IPS-20b (cell line): ENCODE measurements at regions not wholly inside any gene's neighbourhood (a gene's known extent, or its start where the extent isn't known, plus 50 kb on each side); places are given as distances from the start of the nearest gene placed in this dataset.

ENCODE experiments used
- H3K27ac ChIP-seq: one replicate; pipeline ENCODE4 v1.5.1; 2013; ENCODE audit warnings: low read length
- H3K27me3 ChIP-seq: 2 replicates; pipeline ENCODE4 v1.6.1; 2013; ENCODE audit warnings: mild to moderate bottlenecking, low read length, inconsistent platforms; ENCODE audit not compliant: insufficient read depth
- H3K36me3 ChIP-seq: 2 replicates; pipeline ENCODE4 v1.6.1; 2013; ENCODE audit warnings: low read depth, mild to moderate bottlenecking, inconsistent platforms, low read length, moderate library complexity; ENCODE audit not compliant: insufficient read depth
- H3K4me1 ChIP-seq: 2 replicates; pipeline ENCODE4 v1.6.1; 2013; ENCODE audit warnings: mild to moderate bottlenecking, control low read depth, inconsistent platforms, low read length, moderate library complexity; ENCODE audit not compliant: insufficient read depth
- H3K4me3 ChIP-seq: 2 replicates; pipeline ENCODE4 v1.5.1; 2013; ENCODE audit warnings: mild to moderate bottlenecking, low read length, inconsistent platforms
- H3K9ac ChIP-seq: 2 replicates; pipeline ENCODE4 v1.6.1; 2013; ENCODE audit warnings: low read depth, mild to moderate bottlenecking, inconsistent platforms, low read length, moderate library complexity
- H3K9me3 ChIP-seq: 2 replicates; pipeline ENCODE4 v1.6.1; 2013; ENCODE audit warnings: mild to moderate bottlenecking, low read depth, low read length, inconsistent platforms; ENCODE audit not compliant: insufficient read depth

DNA sequence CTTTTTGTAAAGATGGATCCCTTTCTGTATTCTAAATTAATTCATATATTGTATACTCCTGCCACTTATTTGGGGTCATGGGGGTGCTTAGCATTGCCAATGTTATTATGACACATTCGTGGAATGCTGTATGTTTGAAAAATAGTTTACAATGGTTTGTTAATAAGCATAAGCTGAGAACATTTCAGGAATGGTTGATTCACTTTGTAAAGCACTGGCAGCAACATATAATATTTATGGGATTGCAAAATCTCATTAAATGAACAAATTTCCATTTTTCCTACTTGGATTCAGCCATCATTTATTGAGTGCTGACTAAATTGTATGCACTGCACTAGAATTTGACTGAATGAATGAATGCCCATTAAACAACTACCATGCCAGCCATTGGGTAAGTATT, 215.2 kb upstream of the KLF4 start:
- H3K9ac ChIP-seq = no peak overlapping the region
- no peaks in the 10 kb centered on the region for H3K4me1 ChIP-seq
- no peak overlapping the region for H3K27ac ChIP-seq

GRCh38 chr9:107703651-107704050, 214.1 kb upstream of the KLF4 start:
- H3K4me1 ChIP-seq = no peaks in the 10 kb centered on the region
- H3K9me3 ChIP-seq = no peaks in the 10 kb centered on the region
- no peaks in the 10 kb centered on the region for H3K27me3 ChIP-seq
- H3K4me3 ChIP-seq = no peak overlapping the region
- H3K36me3 ChIP-seq = no peaks in the 10 kb centered on the region
- H3K9ac ChIP-seq = no peak overlapping the region
- H3K27ac ChIP-seq = no peak overlapping the region

More for the DNA sequence above, 215.2 kb upstream of the KLF4 start:
- no peaks in the 10 kb centered on the region for H3K27me3 ChIP-seq
- H3K4me3 ChIP-seq = no peak overlapping the region
- no peaks in the 10 kb centered on the region for H3K36me3 ChIP-seq
- no peaks in the 10 kb centered on the region for H3K9me3 ChIP-seq

DNA sequence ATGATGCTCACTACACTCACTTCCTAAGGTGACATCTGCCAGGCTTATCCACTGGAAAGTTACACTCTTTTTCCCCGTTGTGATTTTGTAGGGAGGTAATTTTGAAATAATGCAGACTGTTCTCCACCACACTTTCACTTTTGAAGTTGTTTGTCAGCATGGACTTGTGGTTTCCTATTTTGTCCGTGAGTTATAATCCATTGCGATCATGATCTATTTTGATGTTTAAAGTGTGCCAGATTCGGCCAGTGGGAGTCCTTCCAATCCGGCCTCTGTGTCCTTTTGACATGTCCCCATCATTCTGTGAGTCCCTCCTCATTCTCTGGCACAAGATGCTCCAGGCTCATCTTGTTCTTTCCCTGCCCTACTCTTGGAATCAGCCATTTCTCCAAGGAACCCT, 211.3 kb upstream of the KLF4 start:
- no peak overlapping the region for H3K4me3 ChIP-seq
- no peaks in the 10 kb centered on the region for H3K9me3 ChIP-seq
- H3K27me3 ChIP-seq = no peaks in the 10 kb centered on the region
- H3K27ac ChIP-seq = no peak overlapping the region
- H3K4me1 ChIP-seq = no peaks in the 10 kb centered on the region
- no peak overlapping the region for H3K9ac ChIP-seq
- H3K36me3 ChIP-seq = no peaks in the 10 kb centered on the region

DNA sequence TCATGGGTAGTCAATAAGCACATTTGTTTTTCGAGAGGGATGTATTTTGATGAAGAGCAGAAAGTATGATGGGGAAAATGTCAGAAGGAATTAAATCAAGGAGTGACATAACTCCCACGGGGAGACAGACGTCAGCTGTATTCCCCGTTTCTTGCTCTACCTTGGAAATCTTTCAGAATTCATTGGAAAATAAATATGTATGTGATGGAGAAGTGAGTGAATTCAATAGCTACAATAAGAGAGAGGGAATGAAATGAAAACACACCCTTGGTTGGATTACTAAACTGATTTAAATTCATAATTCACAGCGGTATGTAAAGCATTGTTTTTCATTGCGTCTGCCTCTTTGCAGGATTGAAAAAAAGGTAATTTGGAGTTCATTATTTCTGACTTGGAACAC, 209.7 kb upstream of the KLF4 start:
- H3K36me3 ChIP-seq = no peaks in the 10 kb centered on the region

DNA sequence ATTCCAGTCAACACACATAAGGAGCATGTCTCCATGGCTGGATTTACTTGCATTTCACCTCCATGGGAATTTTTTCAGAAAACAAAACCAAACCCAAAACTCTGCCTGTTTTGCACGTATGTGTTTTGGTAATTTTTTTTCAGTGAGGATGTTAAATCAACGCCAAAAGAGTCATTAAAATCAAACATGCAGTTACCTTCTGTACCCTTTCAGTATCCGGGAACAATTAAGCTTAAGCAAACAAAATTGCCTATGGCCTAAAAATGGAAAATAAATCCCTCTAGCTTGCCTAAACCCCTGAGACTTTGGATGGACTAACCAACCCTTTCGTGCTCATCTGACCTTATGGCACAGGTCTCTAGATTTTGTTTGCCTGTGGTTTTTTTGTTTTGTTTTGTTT, 209.2 kb upstream of the KLF4 start:
- Histone ChIP-seq H3K36me3 (no peaks in the 10 kb centered on the region), H3K4me1 (no peaks in the 10 kb centered on the region), H3K9ac (no peak overlapping the region), H3K9me3 (no peaks in the 10 kb centered on the region), H3K27me3 (no peaks in the 10 kb centered on the region), H3K4me3 (no peak overlapping the region), H3K27ac (no peak overlapping the region)

More for the DNA sequence above, 209.7 kb upstream of the KLF4 start:
- no peak overlapping the region for H3K27ac ChIP-seq
- H3K4me1 ChIP-seq = no peaks in the 10 kb centered on the region
- H3K9ac ChIP-seq = no peak overlapping the region
- H3K9me3 ChIP-seq = no peaks in the 10 kb centered on the region
- no peak overlapping the region for H3K4me3 ChIP-seq
- H3K27me3 ChIP-seq = no peaks in the 10 kb centered on the region

DNA sequence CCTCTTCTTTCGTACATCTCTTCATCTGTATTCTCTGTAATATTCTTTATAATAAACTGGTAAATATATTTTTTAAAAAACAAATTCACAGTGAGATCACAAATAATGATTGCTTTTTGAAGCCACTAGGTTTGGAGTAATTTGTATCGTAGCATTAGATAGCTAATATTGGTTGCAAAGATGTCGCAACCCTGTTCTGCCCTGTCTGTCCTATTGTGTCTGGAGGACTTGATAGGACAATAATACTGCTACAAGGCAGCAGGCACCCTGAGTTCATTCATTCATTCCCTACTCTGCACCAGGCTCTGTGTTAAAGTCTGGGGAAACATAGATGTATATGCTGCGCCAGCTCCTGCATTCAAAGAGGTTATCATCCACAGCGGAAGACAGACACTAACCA, 206.7 kb upstream of the KLF4 start:
- no peak overlapping the region for H3K9ac ChIP-seq
- H3K27ac ChIP-seq = no peak overlapping the region
- no peak overlapping the region for H3K4me3 ChIP-seq
- no peaks in the 10 kb centered on the region for H3K36me3 ChIP-seq
- no peaks in the 10 kb centered on the region for H3K4me1 ChIP-seq
- no peaks in the 10 kb centered on the region for H3K27me3 ChIP-seq
- H3K9me3 ChIP-seq = no peaks in the 10 kb centered on the region

DNA sequence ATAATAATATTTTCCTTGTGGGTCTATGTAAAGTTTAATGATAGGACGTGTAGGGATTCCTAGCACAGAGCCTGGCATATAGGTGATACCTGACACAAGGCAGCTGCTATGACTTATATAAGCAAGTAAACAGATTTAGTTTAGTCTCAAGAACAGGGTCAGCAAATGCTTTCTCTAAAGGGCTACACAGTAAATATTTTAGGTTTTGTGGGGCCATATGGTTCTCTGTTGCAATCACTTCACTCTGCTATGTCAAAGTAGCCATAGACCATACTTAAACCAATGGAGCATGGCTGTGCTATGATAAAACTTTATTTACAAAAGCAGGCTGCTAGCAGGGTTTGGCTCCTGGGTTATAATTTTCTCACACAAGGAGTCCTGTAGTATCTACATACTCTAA, 204.8 kb upstream of the KLF4 start:
- no peak overlapping the region for H3K4me3 ChIP-seq
- H3K27me3 ChIP-seq = no peaks in the 10 kb centered on the region
- no peaks in the 10 kb centered on the region; the same call in 1 of the 2 replicates for H3K9me3 ChIP-seq
- H3K4me1 ChIP-seq = no peaks in the 10 kb centered on the region
- H3K27ac ChIP-seq = no peak overlapping the region
- no peaks in the 10 kb centered on the region for H3K36me3 ChIP-seq
- no peak overlapping the region for H3K9ac ChIP-seq

DNA sequence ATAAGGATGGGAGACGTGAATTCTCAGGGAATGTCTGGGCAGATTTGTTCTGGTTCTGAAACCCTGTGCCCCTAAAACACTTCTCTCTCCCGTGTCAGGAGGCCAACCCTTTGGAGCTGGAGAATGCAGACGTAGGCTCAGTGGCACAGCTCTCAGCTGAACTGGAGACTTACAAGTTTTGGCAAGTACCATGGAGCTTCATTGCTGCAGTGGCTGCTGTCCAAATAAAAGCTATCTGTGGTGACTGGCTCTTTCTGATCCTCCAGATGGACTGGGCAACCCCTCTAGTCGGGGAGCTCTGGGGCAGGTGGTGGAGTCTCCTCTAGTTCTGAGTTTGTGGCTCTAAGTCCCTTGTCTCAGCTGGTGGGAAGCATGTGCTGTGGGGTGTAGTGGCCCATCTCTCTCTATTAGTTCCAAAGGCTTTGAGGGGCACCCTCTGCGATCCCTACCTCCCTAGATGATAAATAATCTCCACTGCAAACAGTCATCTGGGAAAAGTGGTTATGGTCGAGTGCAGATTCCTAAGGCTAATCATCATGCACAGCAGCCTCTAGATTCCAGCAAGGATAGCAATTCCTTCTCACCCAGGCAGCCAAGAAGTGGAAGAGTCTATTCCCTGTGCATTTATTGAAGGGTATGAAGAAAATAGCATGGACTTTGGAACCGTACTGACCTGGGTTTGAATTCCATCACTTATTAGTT, 204.2 kb upstream of the KLF4 start:
- no peak overlapping the region for H3K4me3 ChIP-seq
- no peak overlapping the region for H3K27ac ChIP-seq
- H3K9ac ChIP-seq = no peak overlapping the region
- H3K36me3 ChIP-seq = no peaks in the 10 kb centered on the region
- no peaks in the 10 kb centered on the region for H3K27me3 ChIP-seq
- no peaks in the 10 kb centered on the region for H3K4me1 ChIP-seq
- H3K9me3 ChIP-seq = peaks cover 5% of the 10 kb centered on the region; the same call in 1 of the 2 replicates

GRCh38 chr9:107691664-107692063, 202.1 kb upstream of the KLF4 start:
- Histone ChIP-seq H3K27me3 (no peaks in the 10 kb centered on the region), H3K27ac (no peak overlapping the region), H3K4me3 (no peak overlapping the region), H3K36me3 (no peaks in the 10 kb centered on the region), H3K4me1 (no peaks in the 10 kb centered on the region), H3K9me3 (peaks cover 7% of the 10 kb centered on the region; the same call in 1 of the 2 replicates), H3K9ac (no peak overlapping the region)

DNA sequence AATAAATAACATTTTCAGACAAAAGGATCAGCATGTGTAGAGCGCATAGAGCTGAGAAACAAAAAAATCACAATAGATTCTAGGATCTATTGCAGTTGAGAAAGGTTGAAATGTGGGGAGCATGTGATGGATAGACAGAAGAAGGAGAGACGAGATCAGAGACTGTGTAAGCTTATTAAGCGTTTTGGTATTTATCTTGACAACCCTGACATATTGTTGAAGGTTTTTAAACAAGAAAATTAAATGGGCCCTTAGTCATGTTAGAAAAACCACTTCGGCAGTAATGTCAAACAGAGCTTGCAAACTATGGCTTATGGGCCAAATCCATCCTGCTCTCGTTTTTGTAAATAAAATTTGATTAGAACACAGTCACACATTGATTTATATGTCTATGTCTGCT, 200.5 kb upstream of the KLF4 start:
- Histone ChIP-seq H3K27ac (no peak overlapping the region), H3K4me3 (no peak overlapping the region), H3K4me1 (no peaks in the 10 kb centered on the region), H3K36me3 (no peaks in the 10 kb centered on the region), H3K27me3 (no peaks in the 10 kb centered on the region), H3K9me3 (peaks cover 7% of the 10 kb centered on the region; the same call in 1 of the 2 replicates), H3K9ac (no peak overlapping the region)

DNA sequence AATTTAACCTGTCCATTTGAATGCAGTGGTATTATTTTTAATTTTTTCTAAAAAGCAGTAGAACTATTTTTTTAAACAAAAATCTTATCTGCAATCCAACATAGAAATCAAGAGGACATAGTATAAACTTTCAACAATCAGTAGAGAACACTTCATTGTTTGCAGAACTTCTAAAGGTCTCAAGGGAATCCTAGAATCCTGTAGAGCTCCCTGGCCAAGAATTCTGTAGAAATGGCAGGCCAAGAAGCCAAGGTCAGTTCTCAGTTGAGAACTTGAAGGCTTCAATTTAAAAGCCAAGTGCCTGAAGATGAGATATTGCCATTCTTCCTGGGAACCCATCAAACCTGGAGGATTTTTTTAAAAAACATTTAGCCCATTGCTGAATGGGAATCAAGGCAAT, 199.2 kb upstream of the KLF4 start:
- H3K27me3 ChIP-seq = no peaks in the 10 kb centered on the region
- peaks cover 7% of the 10 kb centered on the region; the same call in 1 of the 2 replicates for H3K9me3 ChIP-seq
- no peaks in the 10 kb centered on the region for H3K36me3 ChIP-seq
- no peak overlapping the region for H3K9ac ChIP-seq
- H3K27ac ChIP-seq = no peak overlapping the region
- no peak overlapping the region for H3K4me3 ChIP-seq
- no peaks in the 10 kb centered on the region for H3K4me1 ChIP-seq

DNA sequence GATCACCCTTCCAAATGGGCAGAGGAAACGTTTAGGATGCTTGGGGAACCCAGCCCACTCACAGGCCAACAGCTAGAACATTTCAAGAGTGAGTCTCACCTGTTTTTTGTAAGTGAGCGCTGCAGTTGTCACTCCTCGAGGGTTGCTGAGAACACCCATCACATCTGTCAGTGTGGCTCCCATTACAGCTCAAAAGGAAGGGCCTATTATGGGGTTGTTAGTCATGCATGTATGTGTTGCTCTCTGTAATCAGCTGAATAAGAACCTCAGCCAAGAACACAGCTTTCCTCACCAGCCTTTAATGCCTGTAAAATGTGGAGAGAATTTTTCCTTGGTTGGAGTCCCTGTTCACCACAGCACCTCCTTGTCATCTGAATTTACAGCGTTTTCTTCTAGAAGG, 196.3 kb upstream of the KLF4 start:
- Histone ChIP-seq H3K9me3 (peaks cover 7% of the 10 kb centered on the region; the same call in 1 of the 2 replicates), H3K27ac (no peak overlapping the region), H3K36me3 (no peaks in the 10 kb centered on the region), H3K4me1 (no peaks in the 10 kb centered on the region), H3K27me3 (no peaks in the 10 kb centered on the region), H3K9ac (no peak overlapping the region), H3K4me3 (no peak overlapping the region)
